ENCODE measurements at regions not wholly inside any gene's neighbourhood (a gene's known extent, or its start where the extent isn't known, plus 50 kb on each side); places are given as distances from the start of the nearest gene placed in this dataset.
"Not testable (repeated sequence)": the region's sequence is repeated elsewhere in the genome, so short reads cannot be mapped to it uniquely, and the experiment has no call there.

DNA sequence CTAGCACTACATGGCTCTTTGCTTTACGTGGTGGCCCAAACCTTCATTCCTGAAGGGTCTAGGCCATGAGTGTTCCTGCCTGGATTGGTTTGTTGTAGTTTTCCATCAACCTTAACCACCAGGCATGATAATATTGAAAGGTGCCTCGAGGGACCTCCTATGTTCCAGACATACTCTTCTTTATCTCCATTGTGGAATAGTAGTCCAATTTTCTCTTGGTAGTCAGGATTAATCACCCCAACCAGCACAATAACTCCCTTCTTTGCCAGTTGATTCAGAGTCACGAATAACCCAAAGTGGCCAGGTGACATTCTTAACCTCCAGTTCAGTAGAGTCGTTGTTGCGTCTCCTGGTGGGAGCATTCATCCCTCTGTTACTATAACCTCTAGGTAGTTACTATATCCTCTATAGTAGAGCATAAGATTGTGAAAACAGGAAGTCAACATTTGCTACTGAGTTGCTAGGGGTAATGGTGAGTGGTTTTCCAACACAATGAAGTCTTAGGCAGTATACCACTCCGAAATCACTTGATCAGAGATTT is 88.1 kb upstream of the FAM240B start:
- DNase-seq, H3K27ac Mint-ChIP-seq, H3K4me3 Mint-ChIP-seq, POLR2A ChIA-PET, H3K36me3 Mint-ChIP-seq, ATAC-seq, H3K9me3 Mint-ChIP-seq, H3K4me1 Mint-ChIP-seq, H3K27me3 Mint-ChIP-seq: not testable (repeated sequence)

DNA sequence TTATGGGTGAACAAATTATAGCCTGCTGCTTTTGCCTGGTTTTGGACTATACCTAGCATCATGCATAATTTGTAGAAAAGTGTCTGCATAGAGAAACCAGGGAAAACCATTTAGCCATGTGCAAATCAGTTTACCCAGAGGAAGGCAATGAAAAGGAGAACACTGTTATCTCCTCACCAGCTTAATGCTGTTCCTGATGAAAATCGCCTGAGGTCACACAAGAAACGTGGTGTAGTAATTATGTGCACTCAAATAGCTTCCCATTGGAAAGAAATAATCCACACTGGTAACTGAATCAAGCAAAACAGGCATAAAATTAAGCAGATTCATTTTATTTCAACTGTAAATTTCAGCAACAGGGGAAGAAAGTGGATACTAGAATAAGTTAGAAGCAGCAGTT is 51.7 kb upstream of the FAM240B start:
- POLR2A ChIA-PET: no interaction called here
- H3K36me3 Mint-ChIP-seq: no peaks in the 10 kb centered on the region
- peaks cover 0 to 17% (median 7%) of the 10 kb centered on the region in 9 donors for H3K9me3 Mint-ChIP-seq
- peaks cover 0 to 6% (median 2%) of the 10 kb centered on the region in 5 donors for H3K27me3 Mint-ChIP-seq
- DNase-seq (no peak), ATAC-seq (no peak)
- no peak overlapping the region for H3K4me3 Mint-ChIP-seq
- H3K27ac Mint-ChIP-seq: no peak overlapping the region
- no peaks in the 10 kb centered on the region for H3K4me1 Mint-ChIP-seq

Measured in naive thymus-derived CD8-positive, alpha-beta T cell (primary cell).